ENCODE measurements at regions not wholly inside any gene's neighbourhood (a gene's known extent, or its start where the extent isn't known, plus 50 kb on each side); places are given as distances from the start of the nearest gene placed in this dataset.

GRCh38 chr1:166570954-166571353 lies 268.3 kb upstream of the POGK start:
- Histone ChIP-seq H4K20me1 (ENCODE audit: control insufficient read depth, insufficient read depth, insufficient read length) (no peaks in the 10 kb centered on the region), H3K79me2 (ENCODE audit: insufficient read depth, low read length) (no peaks in the 10 kb centered on the region), H3K9ac (ENCODE audit: extremely low read depth, insufficient read length, low read length) (no peak overlapping the region), H4K8ac (replicated peaks; ENCODE audit: insufficient read length, low read depth, low read length) (no peak overlapping the region), H2BK20ac (ENCODE audit: low read depth, low read length, poor library complexity, severe bottlenecking) (no peak overlapping the region), H4K91ac (ENCODE audit: insufficient read length, low read depth, low read length) (no peak overlapping the region), H3K14ac (ENCODE audit: insufficient read depth, low read length) (no peak overlapping the region), H3K56ac (ENCODE audit: insufficient read length, low read depth, low read length) (no peak overlapping the region), H3K4me1 (ENCODE audit: insufficient read depth, low read length) (no peaks in the 10 kb centered on the region), H3K23me2 (ENCODE audit: insufficient read length, low read depth, low read length, poor library complexity, severe bottlenecking) (no peaks in the 10 kb centered on the region), H2BK5ac (ENCODE audit: insufficient read length, low read length) (no peak overlapping the region), H2AFZ (ENCODE audit: low read length) (no peak overlapping the region), H3K27ac (ENCODE audit: insufficient read length, low read depth, low read length) (no peak overlapping the region), H3K79me1 (ENCODE audit: insufficient read depth, low read depth, low read length, poor library complexity, severe bottlenecking) (no peaks in the 10 kb centered on the region), H2BK120ac (ENCODE audit: low read depth, low read length, poor library complexity, severe bottlenecking) (no peak overlapping the region), H4K5ac (ENCODE audit: insufficient read length, low read depth, low read length) (no peak overlapping the region), H2BK12ac (ENCODE audit: insufficient read length, low read depth, low read length) (no peak overlapping the region), H2AK5ac (ENCODE audit: insufficient read length, low read length) (no peak overlapping the region), H3K4me2 (ENCODE audit: insufficient read depth, insufficient read length, low read length) (no peak overlapping the region), H3T11ph (ENCODE audit: low read length) (no peak overlapping the region), H3K4ac (ENCODE audit: low read depth, low read length) (no peak overlapping the region), H3K27me3 (ENCODE audit: insufficient read depth, low read length) (no peaks in the 10 kb centered on the region), H3K9me3 (ENCODE audit: control insufficient read depth, low read depth, low read length) (peaks cover 5% of the 10 kb centered on the region), H3K23ac (ENCODE audit: insufficient read length, low read depth, low read length) (no peak overlapping the region), H3K18ac (ENCODE audit: insufficient read length, low read depth, low read length) (no peak overlapping the region), H2BK15ac (ENCODE audit: low read depth, low read length) (no peak overlapping the region)
- no peaks in the 10 kb centered on the region for H3K27me3 Mint-ChIP-seq (ENCODE audit: low read depth)
- no peak overlapping the region for H3K4me3 Mint-ChIP-seq
- H3K9me3 Mint-ChIP-seq: peaks cover 7 to 16% of the 10 kb centered on the region in 2 experiments
- no peak overlapping the region for H3K27ac Mint-ChIP-seq
- H3K36me3 Mint-ChIP-seq (ENCODE audit: insufficient read depth in 1 of 3, low read depth in 3 of 3): peaks cover 4 to 8% (median 6%) of the 10 kb centered on the region in 3 experiments; a peak in 5 of 7 replicates
- DNase-seq: no peak
- no peak for TF ChIP-seq CTCF (conservative IDR thresholded peaks at IDR 0.05)
- H3K4me1 Mint-ChIP-seq: no peaks in the 10 kb centered on the region

Data from H9 (cell line).